ENCODE measurements at regions not wholly inside any gene's neighbourhood (a gene's known extent, or its start where the extent isn't known, plus 50 kb on each side); places are given as distances from the start of the nearest gene placed in this dataset.

DNA sequence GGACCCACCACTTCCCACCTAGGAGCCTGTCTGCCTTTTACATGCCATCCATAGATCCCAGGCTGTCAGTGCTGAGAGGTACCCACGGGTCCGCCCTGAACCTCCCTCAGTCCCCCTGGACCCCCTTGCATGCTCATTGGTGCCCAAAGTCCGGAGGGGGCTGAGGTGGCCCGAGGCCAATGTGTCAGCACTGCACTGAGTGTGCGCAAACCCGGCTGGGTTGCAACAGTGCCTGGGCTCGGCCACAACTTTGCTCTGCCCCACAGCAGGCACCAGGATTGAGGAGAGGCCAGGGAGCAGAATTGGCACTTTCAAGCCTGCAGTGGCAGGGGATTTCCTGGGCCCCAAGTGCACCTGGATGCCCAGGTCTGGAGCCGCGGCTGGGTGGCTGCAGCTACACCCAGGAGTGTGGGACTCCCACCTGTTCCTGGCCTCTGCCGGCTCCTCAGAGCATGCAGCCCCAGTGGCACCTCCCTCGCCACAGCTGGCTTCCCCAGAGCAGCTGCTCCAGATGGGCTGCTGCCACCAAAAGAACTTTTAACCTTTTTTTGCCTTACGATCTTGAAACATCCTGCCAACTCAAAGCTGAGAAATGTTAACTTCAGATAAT, 837.0 kb downstream of the SLITRK6 start:
- WGBS, 2 donors = 90 to 94% methylated on average over 7 to 8 of the region's 12 CpGs
- Histone ChIP-seq H3K4me3 (replicated peaks in 1 of 3) (no peak overlapping the region), H3K27me3 (no peaks in the 10 kb centered on the region), H3K36me3 (no peaks in the 10 kb centered on the region), H3K27ac (no peak overlapping the region), H3K4me1 (no peaks in the 10 kb centered on the region), H3K9me3 (no peaks in the 10 kb centered on the region)
- intact Hi-C loops (cut with DNase I) = no loop called here
- no peak for DNase-seq
- no peak for TF ChIP-seq POLR2A (IDR thresholded peaks at IDR 0.05)
- TF ChIP-seq, protein P1, sequence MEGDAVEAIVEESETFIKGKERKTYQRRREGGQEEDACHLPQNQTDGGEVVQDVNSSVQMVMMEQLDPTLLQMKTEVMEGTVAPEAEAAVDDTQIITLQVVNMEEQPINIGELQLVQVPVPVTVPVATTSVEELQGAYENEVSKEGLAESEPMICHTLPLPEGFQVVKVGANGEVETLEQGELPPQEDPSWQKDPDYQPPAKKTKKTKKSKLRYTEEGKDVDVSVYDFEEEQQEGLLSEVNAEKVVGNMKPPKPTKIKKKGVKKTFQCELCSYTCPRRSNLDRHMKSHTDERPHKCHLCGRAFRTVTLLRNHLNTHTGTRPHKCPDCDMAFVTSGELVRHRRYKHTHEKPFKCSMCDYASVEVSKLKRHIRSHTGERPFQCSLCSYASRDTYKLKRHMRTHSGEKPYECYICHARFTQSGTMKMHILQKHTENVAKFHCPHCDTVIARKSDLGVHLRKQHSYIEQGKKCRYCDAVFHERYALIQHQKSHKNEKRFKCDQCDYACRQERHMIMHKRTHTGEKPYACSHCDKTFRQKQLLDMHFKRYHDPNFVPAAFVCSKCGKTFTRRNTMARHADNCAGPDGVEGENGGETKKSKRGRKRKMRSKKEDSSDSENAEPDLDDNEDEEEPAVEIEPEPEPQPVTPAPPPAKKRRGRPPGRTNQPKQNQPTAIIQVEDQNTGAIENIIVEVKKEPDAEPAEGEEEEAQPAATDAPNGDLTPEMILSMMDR (IDR thresholded peaks at IDR 0.05) = no peak

GRCh38 chr13:84961023-84961422, 838.2 kb downstream of the SLITRK6 start:
- no peak for TF ChIP-seq POLR2A (IDR thresholded peaks at IDR 0.05)
- TF ChIP-seq, protein P1 (IDR thresholded peaks at IDR 0.05) = no peak
- WGBS, 2 donors = 93 to 94% methylated on average over 4 to 7 of the region's 10 CpGs
- no peak overlapping the region for H3K27ac ChIP-seq
- H3K27me3 ChIP-seq = no peaks in the 10 kb centered on the region
- DNase-seq = no peak
- H3K4me3 ChIP-seq (replicated peaks in 1 of 3) = no peak overlapping the region
- no peaks in the 10 kb centered on the region for H3K4me1 ChIP-seq
- no peaks in the 10 kb centered on the region for H3K9me3 ChIP-seq
- H3K36me3 ChIP-seq = no peaks in the 10 kb centered on the region
- intact Hi-C loops (cut with DNase I) = no loop called here

- H3K27ac ChIP-seq = no peak overlapping the region
- TF ChIP-seq POLR2A (IDR thresholded peaks at IDR 0.05) = no peak
- H3K4me1 ChIP-seq = no peaks in the 10 kb centered on the region
- intact Hi-C loops (cut with DNase I) = no loop called here
- H3K36me3 ChIP-seq = no peaks in the 10 kb centered on the region
- H3K27me3 ChIP-seq = no peaks in the 10 kb centered on the region
- WGBS, 2 donors = 58 to 68% methylated on average over 2 of the region's 2 CpGs
- H3K9me3 ChIP-seq = no peaks in the 10 kb centered on the region
- H3K4me3 ChIP-seq (replicated peaks in 1 of 3) = no peak overlapping the region
- DNase-seq = no peak
Measured at GRCh38 chr13:84959818-84960217, 839.4 kb downstream of the SLITRK6 start.

DNA sequence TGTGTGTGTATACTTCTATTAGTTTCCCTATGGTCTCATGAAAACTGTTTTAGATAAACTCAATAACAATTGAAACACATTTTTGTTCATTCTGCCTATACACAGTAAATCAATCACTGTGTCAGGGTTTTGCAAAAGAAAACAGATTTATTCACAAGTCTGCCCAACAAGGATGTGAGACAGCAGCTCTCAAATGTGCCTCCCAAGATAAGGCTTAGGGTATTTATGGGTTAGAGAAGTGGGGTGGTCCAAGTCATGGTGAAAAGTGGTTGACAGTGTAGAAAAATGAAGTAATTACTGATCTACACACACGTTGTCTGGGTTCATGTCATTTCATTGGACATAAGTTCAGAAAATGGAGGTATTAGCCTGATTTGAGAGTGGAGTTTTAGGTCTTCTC, 844.6 kb downstream of the SLITRK6 start:
- no peak for DNase-seq
- H3K36me3 ChIP-seq = no peaks in the 10 kb centered on the region
- intact Hi-C loops (cut with DNase I) = no loop called here
- WGBS, 2 donors = 78 to 82% methylated on average over 1 of the region's 1 CpG
- no peak overlapping the region for H3K4me3 ChIP-seq (replicated peaks in 1 of 3)
- no peaks in the 10 kb centered on the region for H3K27me3 ChIP-seq
- H3K4me1 ChIP-seq = no peaks in the 10 kb centered on the region
- no peaks in the 10 kb centered on the region for H3K9me3 ChIP-seq
- TF ChIP-seq POLR2A (IDR thresholded peaks at IDR 0.05) = no peak
- TF ChIP-seq, protein P1 (IDR thresholded peaks at IDR 0.05) = no peak
- no peak overlapping the region for H3K27ac ChIP-seq

GRCh38 chr13:84951128-84951527, 848.1 kb downstream of the SLITRK6 start:
- Histone ChIP-seq H3K9me3 (no peaks in the 10 kb centered on the region), H3K36me3 (no peaks in the 10 kb centered on the region), H3K4me3 (replicated peaks in 1 of 3) (no peak overlapping the region), H3K27me3 (no peaks in the 10 kb centered on the region), H3K4me1 (no peaks in the 10 kb centered on the region), H3K27ac (no peak overlapping the region)
- intact Hi-C loops (cut with DNase I) = no loop called here
- DNase-seq = no peak
- WGBS, 2 donors = 94 to 95% methylated on average over 1 of the region's 1 CpG
- no peak for TF ChIP-seq POLR2A (IDR thresholded peaks at IDR 0.05)
- TF ChIP-seq, protein P1 (IDR thresholded peaks at IDR 0.05) = no peak
